ENCODE measurements at regions not wholly inside any gene's neighbourhood (a gene's known extent, or its start where the extent isn't known, plus 50 kb on each side); places are given as distances from the start of the nearest gene placed in this dataset.

DNA sequence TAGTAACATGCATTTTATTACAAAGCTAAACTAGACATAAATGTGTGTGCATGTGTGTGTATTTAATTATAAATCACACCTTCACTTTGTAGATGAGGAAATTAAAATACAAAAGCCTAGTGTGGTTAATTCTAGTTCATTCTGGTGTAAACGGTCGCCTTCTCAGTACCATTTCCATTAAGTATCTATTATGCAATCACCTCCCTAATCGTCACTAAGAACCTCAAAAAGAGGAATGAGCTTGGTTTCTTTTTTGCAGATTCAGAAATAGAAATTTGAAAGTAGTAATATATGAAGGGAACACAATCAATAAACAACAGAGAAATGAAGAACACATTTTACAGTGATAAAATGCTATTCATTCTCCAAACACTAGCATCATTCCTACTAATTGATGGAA is 233.2 kb downstream of the ZBBX start:
- Histone ChIP-seq H3K4me3 (ENCODE audit: low read depth in 1 of 2, low read length in 2 of 2) (no peak overlapping the region), H3K27ac (ENCODE audit: low read length) (no peak overlapping the region), H3K27me3 (ENCODE audit: low read depth, low read length) (no peaks in the 10 kb centered on the region), H3K4me1 (ENCODE audit: control insufficient read depth in 1 of 2, insufficient read depth in 2 of 2, low read length in 2 of 2) (no peaks in the 10 kb centered on the region), H3K36me3 (ENCODE audit: control insufficient read depth in 1 of 2, insufficient read depth in 2 of 2, low read length in 2 of 2) (no peaks in the 10 kb centered on the region), H3K9me3 (ENCODE audit: control insufficient read depth in 1 of 2, low read length in 2 of 2) (no peaks in the 10 kb centered on the region)

DNA sequence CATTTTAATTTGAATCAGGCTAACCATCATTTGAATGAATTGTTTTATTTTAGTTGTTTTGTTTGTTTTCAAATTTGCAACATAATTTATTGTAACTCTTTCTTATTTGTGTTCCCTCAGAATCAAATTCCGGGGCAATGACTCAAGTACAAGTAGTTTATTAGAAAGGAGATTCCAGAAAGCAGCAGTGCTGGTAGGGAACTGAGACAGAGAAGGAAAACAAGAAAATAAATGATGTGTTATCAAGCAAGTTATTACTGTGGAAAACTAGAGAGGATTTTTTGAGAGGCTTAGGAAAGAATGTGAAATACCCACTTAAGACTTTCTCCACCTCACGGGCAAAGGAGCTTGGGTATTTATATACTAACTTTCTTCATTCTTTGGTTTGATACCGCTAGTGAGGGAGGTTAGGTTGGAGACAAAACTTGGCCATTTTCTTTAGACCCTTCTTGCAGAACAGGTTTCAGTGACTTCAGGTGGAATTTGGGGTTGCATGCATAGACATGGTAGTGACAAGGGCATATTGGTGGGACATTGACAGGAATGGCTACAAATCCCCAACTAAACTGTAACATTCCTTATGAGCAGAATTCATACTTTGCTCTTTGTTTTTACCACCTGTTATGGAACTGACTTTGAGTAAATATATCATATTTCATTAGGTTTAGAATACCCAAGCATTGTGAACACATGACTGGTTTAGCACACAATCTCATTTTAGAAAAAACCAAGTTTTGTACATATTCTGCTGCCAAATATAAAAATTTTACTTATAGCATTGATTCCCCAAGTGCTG is 254.3 kb downstream of the ZBBX start:
- no peak overlapping the region for H3K27ac ChIP-seq (ENCODE audit: low read length)

DNA sequence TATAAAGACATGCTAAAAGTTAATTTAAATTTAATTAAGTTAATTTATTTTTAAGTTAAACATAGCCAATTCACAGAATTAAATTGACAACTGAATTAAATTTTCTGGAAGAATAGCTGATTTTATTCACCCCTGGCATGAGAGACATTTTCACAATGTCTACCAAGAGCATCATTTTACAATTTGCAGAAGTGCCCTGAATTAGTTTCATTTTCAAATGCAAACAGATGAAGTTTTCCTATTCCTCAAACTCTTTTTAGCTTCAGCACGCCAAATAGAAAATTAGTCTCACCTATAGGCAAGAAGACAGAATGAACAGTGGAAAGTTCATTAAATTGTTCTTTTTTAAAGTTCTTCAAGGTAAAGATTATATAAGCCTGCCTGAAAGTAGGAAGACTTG is 259.3 kb downstream of the ZBBX start:
- Histone ChIP-seq H3K4me3 (ENCODE audit: low read depth in 1 of 2, low read length in 2 of 2) (no peak overlapping the region), H3K27ac (ENCODE audit: low read length) (no peak overlapping the region), H3K9me3 (ENCODE audit: control insufficient read depth in 1 of 2, low read length in 2 of 2) (no peaks in the 10 kb centered on the region), H3K4me1 (ENCODE audit: control insufficient read depth in 1 of 2, insufficient read depth in 2 of 2, low read length in 2 of 2) (no peaks in the 10 kb centered on the region), H3K27me3 (ENCODE audit: low read depth, low read length) (no peaks in the 10 kb centered on the region), H3K36me3 (ENCODE audit: control insufficient read depth in 1 of 2, insufficient read depth in 2 of 2, low read length in 2 of 2) (no peaks in the 10 kb centered on the region)

More for the DNA sequence above, 254.3 kb downstream of the ZBBX start:
- H3K4me3 ChIP-seq (ENCODE audit: low read depth in 1 of 2, low read length in 2 of 2): no peak overlapping the region
- H3K27me3 ChIP-seq (ENCODE audit: low read depth, low read length): no peaks in the 10 kb centered on the region
- no peaks in the 10 kb centered on the region for H3K9me3 ChIP-seq (ENCODE audit: control insufficient read depth in 1 of 2, low read length in 2 of 2)
- no peaks in the 10 kb centered on the region for H3K4me1 ChIP-seq (ENCODE audit: control insufficient read depth in 1 of 2, insufficient read depth in 2 of 2, low read length in 2 of 2)
- H3K36me3 ChIP-seq (ENCODE audit: control insufficient read depth in 1 of 2, insufficient read depth in 2 of 2, low read length in 2 of 2): no peaks in the 10 kb centered on the region

DNA sequence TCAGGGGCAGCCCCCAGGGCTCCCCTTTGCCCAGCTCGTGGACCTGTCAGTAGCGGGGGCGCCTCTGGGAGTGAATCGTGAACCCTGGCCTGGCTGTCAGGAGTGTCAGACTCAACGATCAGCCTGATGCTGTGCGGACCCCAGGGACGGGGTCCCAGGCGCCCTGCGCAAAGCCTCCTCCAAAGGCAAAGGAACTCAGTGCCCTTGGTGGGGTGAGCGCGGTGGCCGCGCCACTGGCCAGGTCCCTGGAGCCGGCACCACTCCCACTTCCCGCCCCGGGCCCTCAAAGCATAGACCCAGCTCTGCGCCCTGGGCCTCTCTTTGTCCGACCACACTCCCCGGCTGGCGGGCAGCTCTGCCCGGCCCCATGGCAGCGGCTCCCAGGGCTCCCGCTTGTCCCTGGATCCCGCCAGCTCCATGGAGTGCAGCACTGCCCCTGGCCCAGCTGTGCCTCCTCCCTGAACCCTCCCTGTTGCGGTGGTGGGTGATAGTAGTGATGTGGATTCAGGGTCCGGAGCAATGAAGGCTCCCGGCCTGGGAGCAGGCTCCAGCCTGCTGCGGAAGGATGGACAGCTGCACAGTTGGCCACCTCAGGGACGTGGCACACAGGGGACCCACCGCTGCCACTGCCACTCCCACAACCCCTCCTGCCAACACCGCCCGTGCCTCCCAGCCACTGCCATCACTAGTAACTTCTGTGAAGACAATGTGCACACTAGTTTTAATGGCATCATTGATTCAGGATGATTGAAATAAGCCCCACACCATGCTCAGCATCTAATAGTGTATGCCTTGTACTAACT is 263.8 kb downstream of the ZBBX start:
- Histone ChIP-seq H3K36me3 (ENCODE audit: control insufficient read depth in 1 of 2, insufficient read depth in 2 of 2, low read length in 2 of 2) (no peaks in the 10 kb centered on the region), H3K27ac (ENCODE audit: low read length) (no peak overlapping the region), H3K9me3 (ENCODE audit: control insufficient read depth in 1 of 2, low read length in 2 of 2) (no peaks in the 10 kb centered on the region), H3K4me3 (ENCODE audit: low read depth in 1 of 2, low read length in 2 of 2) (no peak overlapping the region), H3K4me1 (ENCODE audit: control insufficient read depth in 1 of 2, insufficient read depth in 2 of 2, low read length in 2 of 2) (no peaks in the 10 kb centered on the region), H3K27me3 (ENCODE audit: low read depth, low read length) (no peaks in the 10 kb centered on the region)

DNA sequence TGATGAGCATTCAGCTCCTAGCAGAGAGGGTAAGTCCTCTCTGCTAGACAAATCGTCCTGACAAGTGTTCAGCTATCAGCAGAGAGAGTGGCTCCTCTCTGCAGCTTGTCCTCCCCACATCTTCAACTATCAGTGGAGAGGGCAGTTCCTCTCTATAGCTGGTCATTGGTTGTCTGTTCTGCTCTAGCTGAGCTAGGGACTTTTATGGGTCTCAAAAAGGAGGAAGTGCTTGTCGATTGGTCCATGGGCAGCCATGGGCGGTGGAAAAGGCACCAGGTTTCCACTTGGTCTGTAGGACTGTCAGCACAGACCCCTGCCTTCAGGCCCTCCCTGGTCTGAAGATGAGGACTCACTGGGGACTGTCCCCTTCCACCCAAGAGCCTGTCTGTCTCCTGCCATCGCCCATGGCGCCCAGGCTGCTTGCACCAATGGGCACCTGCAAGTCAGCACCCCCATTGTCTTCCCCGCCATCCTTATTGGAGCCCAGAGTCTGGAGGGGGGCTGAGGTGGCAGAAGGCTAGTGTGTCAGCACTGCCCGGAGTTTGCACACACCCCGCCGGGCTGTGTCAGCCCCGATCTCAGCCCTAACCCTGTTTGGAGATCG is 264.7 kb downstream of the ZBBX start:
- Histone ChIP-seq H3K36me3 (ENCODE audit: control insufficient read depth in 1 of 2, insufficient read depth in 2 of 2, low read length in 2 of 2) (no peaks in the 10 kb centered on the region), H3K27me3 (ENCODE audit: low read depth, low read length) (no peaks in the 10 kb centered on the region), H3K27ac (ENCODE audit: low read length) (no peak overlapping the region), H3K4me1 (ENCODE audit: control insufficient read depth in 1 of 2, insufficient read depth in 2 of 2, low read length in 2 of 2) (no peaks in the 10 kb centered on the region), H3K9me3 (ENCODE audit: control insufficient read depth in 1 of 2, low read length in 2 of 2) (no peaks in the 10 kb centered on the region), H3K4me3 (ENCODE audit: low read depth in 1 of 2, low read length in 2 of 2) (no peak overlapping the region)

DNA sequence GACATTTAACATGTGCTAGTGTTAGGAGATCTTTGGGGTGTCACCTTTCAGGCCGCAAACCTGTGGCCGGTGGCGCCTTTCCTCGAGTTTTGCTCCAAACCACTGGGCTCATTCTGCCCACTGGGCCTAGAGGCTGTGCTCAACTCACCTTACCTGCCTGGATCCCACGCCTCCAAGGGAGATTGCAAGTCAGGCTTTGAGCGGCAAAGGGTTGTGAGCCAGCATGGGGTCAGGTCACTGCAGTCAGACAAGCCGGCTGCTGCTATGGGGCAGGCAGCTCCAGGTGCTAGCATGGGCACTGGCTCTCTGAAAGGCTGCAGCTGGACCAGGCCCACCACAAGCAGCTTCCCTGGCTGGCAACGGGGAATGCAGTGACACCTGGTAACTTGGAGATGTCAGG is 265.5 kb downstream of the ZBBX start:
- H3K36me3 ChIP-seq (ENCODE audit: control insufficient read depth in 1 of 2, insufficient read depth in 2 of 2, low read length in 2 of 2): no peaks in the 10 kb centered on the region
- H3K27ac ChIP-seq (ENCODE audit: low read length): no peak overlapping the region
- H3K27me3 ChIP-seq (ENCODE audit: low read depth, low read length): no peaks in the 10 kb centered on the region
- no peaks in the 10 kb centered on the region for H3K9me3 ChIP-seq (ENCODE audit: control insufficient read depth in 1 of 2, low read length in 2 of 2)
- no peak overlapping the region for H3K4me3 ChIP-seq (ENCODE audit: low read depth in 1 of 2, low read length in 2 of 2)
- H3K4me1 ChIP-seq (ENCODE audit: control insufficient read depth in 1 of 2, insufficient read depth in 2 of 2, low read length in 2 of 2): no peaks in the 10 kb centered on the region

DNA sequence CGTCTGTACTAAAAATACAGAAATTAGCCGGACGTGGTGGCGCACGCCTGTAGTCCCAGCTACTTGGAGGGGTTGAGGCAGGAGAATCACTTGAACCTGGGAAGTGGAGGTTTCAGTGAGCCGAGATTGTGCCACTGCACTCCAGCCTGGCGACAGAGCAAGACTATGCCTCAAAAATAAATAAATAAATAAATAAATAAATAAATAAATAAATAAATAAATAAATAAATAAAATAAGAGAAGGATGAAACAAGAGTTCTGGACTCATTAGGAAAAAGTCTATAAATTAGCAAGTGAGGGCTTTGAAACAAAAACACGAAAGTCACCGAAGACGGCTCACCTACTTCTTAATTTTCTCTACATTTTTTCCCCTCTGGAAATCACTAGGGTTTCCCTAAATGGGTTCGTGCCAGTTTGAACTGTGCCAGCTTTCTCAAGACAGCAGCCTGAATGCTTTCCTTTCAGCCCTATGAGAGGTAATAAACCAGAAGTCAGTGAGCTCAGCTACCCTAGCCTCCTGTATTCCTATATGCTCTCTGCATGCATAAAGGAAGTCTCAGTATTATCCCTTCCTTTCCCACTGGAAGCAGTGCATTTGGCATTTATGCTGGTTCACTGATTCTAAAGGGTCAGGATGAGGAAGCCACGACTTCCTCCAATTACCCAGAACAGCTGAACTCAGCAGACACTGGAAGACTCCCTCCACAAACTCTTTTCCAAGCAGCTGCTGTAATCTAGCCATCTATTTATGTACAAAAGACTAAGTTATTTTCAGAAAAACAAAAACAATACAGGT is 266.9 kb downstream of the ZBBX start:
- Histone ChIP-seq H3K9me3 (ENCODE audit: control insufficient read depth in 1 of 2, low read length in 2 of 2) (no peaks in the 10 kb centered on the region), H3K36me3 (ENCODE audit: control insufficient read depth in 1 of 2, insufficient read depth in 2 of 2, low read length in 2 of 2) (no peaks in the 10 kb centered on the region), H3K27ac (ENCODE audit: low read length) (no peak overlapping the region), H3K4me3 (ENCODE audit: low read depth in 1 of 2, low read length in 2 of 2) (no peak overlapping the region), H3K4me1 (ENCODE audit: control insufficient read depth in 1 of 2, insufficient read depth in 2 of 2, low read length in 2 of 2) (no peaks in the 10 kb centered on the region), H3K27me3 (ENCODE audit: low read depth, low read length) (no peaks in the 10 kb centered on the region)

DNA sequence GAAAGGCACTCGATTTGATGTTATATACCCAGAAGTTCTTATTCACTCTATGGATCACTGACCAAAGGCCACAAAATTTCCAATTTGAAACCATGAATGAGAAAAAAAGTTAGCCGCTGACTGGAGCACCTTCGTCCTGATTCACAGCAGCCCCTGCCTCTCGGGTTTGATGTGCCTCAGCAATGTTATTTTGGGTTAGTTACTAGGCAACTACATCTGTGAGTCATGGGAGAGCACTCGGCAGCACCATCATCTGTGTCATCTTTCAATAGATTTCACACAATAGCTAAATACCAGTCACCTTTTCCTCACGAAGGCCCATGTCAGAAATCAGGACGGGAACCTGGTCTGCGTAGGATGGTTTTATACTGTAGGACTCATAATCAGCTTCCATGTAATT is 269.2 kb downstream of the ZBBX start:
- no peaks in the 10 kb centered on the region for H3K36me3 ChIP-seq (ENCODE audit: control insufficient read depth in 1 of 2, insufficient read depth in 2 of 2, low read length in 2 of 2)
- no peak overlapping the region for H3K4me3 ChIP-seq (ENCODE audit: low read depth in 1 of 2, low read length in 2 of 2)
- H3K9me3 ChIP-seq (ENCODE audit: control insufficient read depth in 1 of 2, low read length in 2 of 2): no peaks in the 10 kb centered on the region
- no peak overlapping the region for H3K27ac ChIP-seq (ENCODE audit: low read length)
- H3K27me3 ChIP-seq (ENCODE audit: low read depth, low read length): no peaks in the 10 kb centered on the region
- no peaks in the 10 kb centered on the region for H3K4me1 ChIP-seq (ENCODE audit: control insufficient read depth in 1 of 2, insufficient read depth in 2 of 2, low read length in 2 of 2)

DNA sequence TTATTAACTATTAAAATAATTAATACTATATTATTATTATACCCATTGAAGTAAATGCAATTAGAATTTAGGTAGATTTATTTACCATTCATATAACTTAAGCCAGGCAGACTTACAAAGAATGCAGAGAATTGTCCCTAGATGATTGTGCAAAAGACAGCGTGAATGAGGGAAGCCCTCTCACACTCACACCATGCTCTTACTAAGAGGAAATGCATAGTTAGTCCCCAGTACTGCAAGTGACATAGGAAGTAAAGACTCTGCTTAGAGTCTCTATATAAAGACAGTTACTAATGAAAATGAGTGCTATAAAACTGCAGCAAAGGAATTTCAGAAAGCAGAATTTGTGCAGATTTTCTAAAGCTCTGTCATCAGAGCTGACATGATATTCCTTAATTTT is 270.4 kb downstream of the ZBBX start:
- Histone ChIP-seq H3K9me3 (ENCODE audit: control insufficient read depth in 1 of 2, low read length in 2 of 2) (no peaks in the 10 kb centered on the region), H3K27ac (ENCODE audit: low read length) (no peak overlapping the region), H3K4me1 (ENCODE audit: control insufficient read depth in 1 of 2, insufficient read depth in 2 of 2, low read length in 2 of 2) (no peaks in the 10 kb centered on the region), H3K36me3 (ENCODE audit: control insufficient read depth in 1 of 2, insufficient read depth in 2 of 2, low read length in 2 of 2) (no peaks in the 10 kb centered on the region), H3K27me3 (ENCODE audit: low read depth, low read length) (no peaks in the 10 kb centered on the region), H3K4me3 (ENCODE audit: low read depth in 1 of 2, low read length in 2 of 2) (no peak overlapping the region)

DNA sequence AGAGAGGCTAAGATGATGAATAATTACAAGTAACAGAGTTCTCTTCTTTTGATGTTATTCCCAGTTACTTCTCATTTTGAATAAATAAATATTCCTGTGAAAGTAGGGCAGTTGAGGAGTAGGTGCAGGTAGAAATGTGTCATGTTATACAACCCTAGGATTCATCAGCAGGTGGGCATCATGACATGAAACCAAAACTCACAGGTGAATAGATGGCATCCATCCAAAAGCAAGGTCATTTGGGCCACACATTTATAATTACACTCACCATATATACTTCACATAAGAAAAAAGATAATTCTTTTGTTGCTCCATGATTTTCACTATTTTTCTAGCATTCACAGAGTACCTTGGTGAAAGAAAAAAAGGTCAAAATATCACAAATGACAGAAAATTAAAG is 273.6 kb downstream of the ZBBX start:
- Histone ChIP-seq H3K4me3 (ENCODE audit: low read depth in 1 of 2, low read length in 2 of 2) (no peak overlapping the region), H3K27ac (ENCODE audit: low read length) (no peak overlapping the region), H3K27me3 (ENCODE audit: low read depth, low read length) (no peaks in the 10 kb centered on the region), H3K9me3 (ENCODE audit: control insufficient read depth in 1 of 2, low read length in 2 of 2) (no peaks in the 10 kb centered on the region), H3K4me1 (ENCODE audit: control insufficient read depth in 1 of 2, insufficient read depth in 2 of 2, low read length in 2 of 2) (no peaks in the 10 kb centered on the region), H3K36me3 (ENCODE audit: control insufficient read depth in 1 of 2, insufficient read depth in 2 of 2, low read length in 2 of 2) (no peaks in the 10 kb centered on the region)

DNA sequence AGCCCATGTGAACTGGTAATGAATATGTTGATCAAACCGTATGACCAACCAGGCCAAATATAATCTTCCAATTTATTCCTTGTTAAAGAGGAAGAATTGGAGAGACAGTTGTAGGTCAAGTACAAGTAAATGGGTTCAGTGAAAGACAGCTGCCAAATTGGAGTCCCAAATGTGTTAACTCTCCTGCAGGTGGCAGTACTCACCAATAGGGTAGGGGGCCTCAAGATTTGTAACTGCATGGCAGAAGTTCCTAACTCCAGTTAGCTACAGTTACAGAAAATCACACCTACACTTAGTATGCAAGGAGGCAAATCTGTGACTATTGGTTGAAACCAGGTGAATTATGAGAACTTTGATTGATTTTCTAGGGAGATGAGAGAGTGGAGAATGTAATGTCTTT is 278.0 kb downstream of the ZBBX start:
- H3K36me3 ChIP-seq (ENCODE audit: control insufficient read depth in 1 of 2, insufficient read depth in 2 of 2, low read length in 2 of 2): no peaks in the 10 kb centered on the region
- no peaks in the 10 kb centered on the region for H3K4me1 ChIP-seq (ENCODE audit: control insufficient read depth in 1 of 2, insufficient read depth in 2 of 2, low read length in 2 of 2)
- no peak overlapping the region for H3K4me3 ChIP-seq (ENCODE audit: low read depth in 1 of 2, low read length in 2 of 2)
- no peak overlapping the region for H3K27ac ChIP-seq (ENCODE audit: low read length)
- no peaks in the 10 kb centered on the region for H3K27me3 ChIP-seq (ENCODE audit: low read depth, low read length)
- H3K9me3 ChIP-seq (ENCODE audit: control insufficient read depth in 1 of 2, low read length in 2 of 2): no peaks in the 10 kb centered on the region

All from muscle layer of duodenum (tissue), 2 donors.